HEK293 (cell line): ENCODE measurements at regions not wholly inside any gene's neighbourhood (a gene's known extent, or its start where the extent isn't known, plus 50 kb on each side); places are given as distances from the start of the nearest gene placed in this dataset.

ENCODE experiments used
- CTCF ChIA-PET: fragments of 350-600 bp; formaldehyde crosslinking; extraction: SDS; loops from one replicate; lab custom pipeline; 2021; ENCODE audit warnings: antibody characterized with exemption; lab: Yijun Ruan, JAX
- POLR2A ChIA-PET: fragments of 300-600 bp; formaldehyde crosslinking; extraction: SDS; loops from one replicate; lab custom pipeline; 2020; ENCODE audit warnings: antibody characterized with exemption, inconsistent platforms; lab: Yijun Ruan, JAX
- H3K27ac ChIP-seq: fragments of 200-500 bp; sonication (Bioruptor generic); 2 replicates; pipeline ENCODE4 v1.5.1; 2014; ENCODE audit warnings: low read depth, low read length, control low read depth, inconsistent platforms; ENCODE audit errors: extremely low read depth
- H3K36me3 ChIP-seq, 2 experiments: fragments of 200-500 bp in 1 of 2; sonication (Bioruptor generic) in 1 of 2; 1 replicate in 1 of 2; 2 replicates in 1 of 2; pipeline ENCODE4 v1.5.1; 2014 to 2017; ENCODE audit warnings: inconsistent platforms in 2 of 2, low read length in 2 of 2; ENCODE audit not compliant: control insufficient read depth in 2 of 2, insufficient read depth in 1 of 2
- H3K4me1 ChIP-seq: fragments of 200-500 bp; sonication (Bioruptor generic); 2 replicates; pipeline ENCODE4 v1.5.1; 2014; ENCODE audit warnings: mild to moderate bottlenecking, low read length, inconsistent platforms; ENCODE audit not compliant: control insufficient read depth, insufficient read depth
- H3K4me3 ChIP-seq: 2 replicates; pipeline ENCODE4 v1.5.1; 2011; ENCODE audit warnings: low read depth, mild to moderate bottlenecking, control low read depth, low read length, moderate library complexity
- H3K9me3 ChIP-seq: fragments of 200-500 bp; sonication (Bioruptor generic); 2 replicates; pipeline ENCODE4 v1.5.1; 2014; ENCODE audit warnings: low read depth, low read length, inconsistent platforms; ENCODE audit not compliant: control insufficient read depth, insufficient read depth
- ELK4 ChIP-seq: IDR thresholded peaks from 2 replicates; pipeline ENCODE4 v1.6.1; 2011; ENCODE audit warnings: mild to moderate bottlenecking, low read depth, low read length, borderline replicate concordance
- KLF9 ChIP-seq: fragments of 450-650 bp; formaldehyde crosslinking; IDR thresholded peaks from 2 replicates; pipeline ENCODE4 v1.5.1; 2016; ENCODE audit warnings: missing biosample characterization, missing genetic modification characterization, low read depth
- MEIS1 ChIP-seq: sonication (generic); formaldehyde crosslinking; IDR thresholded peaks from 2 replicates; pipeline ENCODE4 v1.8.1; 2022; ENCODE audit warnings: missing genetic modification reagents, mild to moderate bottlenecking, borderline replicate concordance
- REST ChIP-seq: fragments of 450-650 bp; formaldehyde crosslinking; IDR thresholded peaks from 2 replicates; pipeline ENCODE4 v1.5.1; 2016; ENCODE audit warnings: missing biosample characterization, missing genetic modification characterization
- ZBTB1 ChIP-seq: fragments of 450-650 bp; formaldehyde crosslinking; IDR thresholded peaks from 2 replicates; pipeline ENCODE4 v1.5.1; 2016; ENCODE audit warnings: missing biosample characterization, missing genetic modification characterization
- ZBTB21 ChIP-seq: fragments of 450-650 bp; formaldehyde crosslinking; IDR thresholded peaks from 2 replicates; pipeline ENCODE4 v1.5.1; 2017; ENCODE audit warnings: missing biosample characterization, missing genetic modification characterization
- ZFHX2 ChIP-seq: fragments of 450-650 bp; formaldehyde crosslinking; conservative IDR thresholded peaks from 2 replicates; pipeline ENCODE4 v1.5.1; 2016; ENCODE audit warnings: missing biosample characterization, missing genetic modification characterization
- ZNF146 ChIP-seq: fragments of 450-650 bp; formaldehyde crosslinking; IDR thresholded peaks from 2 replicates; pipeline ENCODE4 v1.5.1; 2016; ENCODE audit warnings: missing biosample characterization, missing genetic modification characterization
- ZNF211 ChIP-seq: fragments of 450-650 bp; formaldehyde crosslinking; IDR thresholded peaks from 2 replicates; pipeline ENCODE4 v1.5.1; 2016; ENCODE audit warnings: low read depth, missing biosample characterization, missing genetic modification characterization
- ZNF223 ChIP-seq: fragments of 450-650 bp; formaldehyde crosslinking; IDR thresholded peaks from 2 replicates; pipeline ENCODE4 v1.5.1; 2016; ENCODE audit warnings: missing biosample characterization, missing genetic modification characterization
- ZNF248 ChIP-seq: fragments of 450-650 bp; formaldehyde crosslinking; IDR thresholded peaks from 2 replicates; pipeline ENCODE4 v1.5.1; 2017; ENCODE audit warnings: missing biosample characterization, missing genetic modification characterization
- ZNF335 ChIP-seq: fragments of 450-650 bp; formaldehyde crosslinking; conservative IDR thresholded peaks from 2 replicates; pipeline ENCODE4 v1.5.1; 2016; ENCODE audit warnings: missing biosample characterization, missing genetic modification characterization
- ZNF391 ChIP-seq: fragments of 450-650 bp; formaldehyde crosslinking; IDR thresholded peaks from 2 replicates; pipeline ENCODE4 v1.5.1; 2016; ENCODE audit warnings: low read depth, missing biosample characterization, missing genetic modification characterization, borderline replicate concordance
- ZNF394 ChIP-seq: fragments of 450-650 bp; formaldehyde crosslinking; IDR thresholded peaks from 2 replicates; pipeline ENCODE4 v1.5.1; 2016; ENCODE audit warnings: missing biosample characterization, missing genetic modification characterization, mild to moderate bottlenecking, moderate library complexity, borderline replicate concordance
- ZNF501 ChIP-seq: fragments of 450-650 bp; formaldehyde crosslinking; IDR thresholded peaks from 2 replicates; pipeline ENCODE4 v1.5.1; 2016; ENCODE audit warnings: missing biosample characterization, missing genetic modification characterization
- ZNF549 ChIP-seq: fragments of 450-650 bp; IDR thresholded peaks from 2 replicates; pipeline ENCODE4 v1.5.1; 2018; ENCODE audit warnings: missing biosample characterization, missing genetic modification characterization, mild to moderate bottlenecking, inconsistent platforms, moderate library complexity
- ZNF561 ChIP-seq: fragments of 450-650 bp; IDR thresholded peaks from 2 replicates; pipeline ENCODE4 v1.5.1; 2018; ENCODE audit warnings: missing biosample characterization, missing genetic modification characterization, borderline replicate concordance
- ZNF571 ChIP-seq: fragments of 450-650 bp; formaldehyde crosslinking; IDR thresholded peaks from 2 replicates; pipeline ENCODE4 v1.5.0; 2017; ENCODE audit warnings: missing biosample characterization, missing genetic modification characterization
- ZNF600 ChIP-seq: fragments of 450-650 bp; formaldehyde crosslinking; IDR thresholded peaks from 2 replicates; pipeline ENCODE4 v1.5.1; 2016; ENCODE audit warnings: missing biosample characterization, missing genetic modification characterization
- ZNF664 ChIP-seq: fragments of 450-650 bp; formaldehyde crosslinking; IDR thresholded peaks from 2 replicates; pipeline ENCODE4 v1.5.1; 2016; ENCODE audit warnings: missing biosample characterization, missing genetic modification characterization
- ZNF701 ChIP-seq: fragments of 450-650 bp; formaldehyde crosslinking; IDR thresholded peaks from 2 replicates; pipeline ENCODE4 v1.5.1; 2016; ENCODE audit warnings: missing biosample characterization, missing genetic modification characterization
- ZNF768 ChIP-seq: fragments of 450-650 bp; formaldehyde crosslinking; IDR thresholded peaks from 2 replicates; pipeline ENCODE4 v1.5.1; 2018; ENCODE audit warnings: missing biosample characterization, mild to moderate bottlenecking, missing genetic modification characterization
- ZNF785 ChIP-seq: fragments of 450-650 bp; formaldehyde crosslinking; IDR thresholded peaks from 2 replicates; pipeline ENCODE4 v1.5.1; 2016; ENCODE audit warnings: missing biosample characterization, missing genetic modification characterization
- ZNF843 ChIP-seq: fragments of 450-650 bp; formaldehyde crosslinking; IDR thresholded peaks from 2 replicates; pipeline ENCODE4 v1.5.1; 2016; ENCODE audit warnings: missing biosample characterization, missing genetic modification characterization
- TF ChIP-seq, protein P1 (sequence below): fragments of 450-650 bp; formaldehyde crosslinking; IDR thresholded peaks from 2 replicates; pipeline ENCODE4 v1.5.1; 2016; ENCODE audit warnings: missing biosample characterization, missing genetic modification characterization

DNA sequence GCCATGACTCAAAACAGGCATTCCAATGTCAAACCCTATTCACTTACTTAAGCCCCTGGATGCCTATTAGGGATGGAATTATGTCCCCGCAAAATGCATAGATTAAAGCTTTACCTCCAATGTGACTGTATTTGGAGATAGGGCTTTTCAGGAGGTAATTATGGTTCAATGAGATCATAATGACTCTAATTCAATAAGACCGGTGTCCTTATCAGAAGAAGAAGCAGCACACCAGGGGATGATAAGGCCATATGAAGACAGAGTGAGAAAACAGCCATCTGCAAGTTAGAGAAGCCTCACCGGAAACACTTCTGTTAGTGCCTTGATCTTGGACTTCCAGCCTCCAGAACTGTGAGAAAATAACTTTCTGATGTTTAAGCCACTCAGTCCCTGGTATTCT lies 1131.8 kb upstream of the TMPRSS15 start:
- POLR2A ChIA-PET, result no interaction called here
- no peaks in the 10 kb centered on the region for H3K36me3 ChIP-seq
- no peaks in the 10 kb centered on the region for H3K4me1 ChIP-seq
- H3K9me3 ChIP-seq, result no peaks in the 10 kb centered on the region
- H3K27ac ChIP-seq, result no peak overlapping the region
- CTCF ChIA-PET, result no interaction called here
- no peak overlapping the region for H3K4me3 ChIP-seq
- no peak for TF ChIP-seq ELK4
- TF ChIP-seq ZNF843, result no peak
- TF ChIP-seq, protein P1, sequence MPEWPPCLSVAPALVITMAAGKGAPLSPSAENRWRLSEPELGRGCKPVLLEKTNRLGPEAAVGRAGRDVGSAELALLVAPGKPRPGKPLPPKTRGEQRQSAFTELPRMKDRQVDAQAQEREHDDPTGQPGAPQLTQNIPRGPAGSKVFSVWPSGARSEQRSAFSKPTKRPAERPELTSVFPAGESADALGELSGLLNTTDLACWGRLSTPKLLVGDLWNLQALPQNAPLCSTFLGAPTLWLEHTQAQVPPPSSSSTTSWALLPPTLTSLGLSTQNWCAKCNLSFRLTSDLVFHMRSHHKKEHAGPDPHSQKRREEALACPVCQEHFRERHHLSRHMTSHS (tag by site-specific recombination), result no peak
- no peak for TF ChIP-seq ZNF211 (tag by site-specific recombination)
- no peak for TF ChIP-seq KLF9 (tag by site-specific recombination)
- TF ChIP-seq REST (tag by site-specific recombination), result no peak
- no peak for TF ChIP-seq ZNF335
- no peak for TF ChIP-seq ZNF600 (tag by site-specific recombination)

GRCh38 chr21:19537116-19537515 lies 1133.5 kb upstream of the TMPRSS15 start:
- no peaks in the 10 kb centered on the region for H3K9me3 ChIP-seq
- TF ChIP-seq ZNF600 (tag by site-specific recombination) (no peak), ZNF248 (no peak), ZNF501 (tag by site-specific recombination) (no peak), ZFHX2 (no peak), ZNF701 (tag by site-specific recombination) (no peak), ZNF664 (tag by site-specific recombination) (no peak), ZNF785 (tag by site-specific recombination) (no peak), ZNF549 (no peak), ZNF391 (tag by site-specific recombination) (no peak), ZNF394 (tag by site-specific recombination) (no peak), ZNF223 (tag by site-specific recombination) (no peak), ZBTB21 (tag by site-specific recombination) (no peak), MEIS1 (CRISPR knock-in tag) (no peak), ZNF571 (no peak), ZNF561 (tag by site-specific recombination) (no peak), ZBTB1 (tag by site-specific recombination) (no peak), ZNF768 (tag by site-specific recombination) (no peak), ZNF146 (no peak)
- no peaks in the 10 kb centered on the region for H3K4me1 ChIP-seq
- POLR2A ChIA-PET, result no interaction called here
- H3K36me3 ChIP-seq, result no peaks in the 10 kb centered on the region
- CTCF ChIA-PET, result no interaction called here
- no peak overlapping the region for H3K4me3 ChIP-seq
- H3K27ac ChIP-seq, result no peak overlapping the region
